Natural killer cell (primary cell): ENCODE measurements at regions not wholly inside any gene's neighbourhood (a gene's known extent, or its start where the extent isn't known, plus 50 kb on each side); places are given as distances from the start of the nearest gene placed in this dataset.

Source experiments
- ATAC-seq, 3 donors: fragments of 150-1000 bp in 2 of 3; fragments of 200-7000 bp in 1 of 3; cut with Tn5 transposase; 1 replicate in 1 of 3; 2 replicates in 2 of 3; pipeline ENCODE4 v1.10.0; 2021; ENCODE audit warnings: mild to moderate bottlenecking in 2 of 3, moderate library complexity in 2 of 3
- DNase-seq, 2 donors: peaks; one replicate each; pipeline versions ENCODE4 v3.0.0 to v3.0.0-alpha.2; 2013 to 2021; ENCODE audit warnings: mixed read lengths in 1 of 2
- H3K27ac ChIP-seq: one replicate; pipeline ENCODE4 v1.5.1; 2013; ENCODE audit warnings: mild to moderate bottlenecking, low read length
- H3K27me3 ChIP-seq: one replicate; pipeline ENCODE4 v1.6.1; 2013; ENCODE audit warnings: low read length; ENCODE audit not compliant: control insufficient read depth, insufficient read depth
- H3K36me3 ChIP-seq: one replicate; pipeline ENCODE4 v1.6.1; 2013; ENCODE audit warnings: low read length; ENCODE audit not compliant: control insufficient read depth, insufficient read depth
- H3K4me1 ChIP-seq: one replicate; pipeline ENCODE4 v1.6.1; 2013; ENCODE audit warnings: low read length; ENCODE audit not compliant: control insufficient read depth, insufficient read depth
- H3K4me3 ChIP-seq: one replicate; pipeline ENCODE4 v1.5.1; 2013; ENCODE audit warnings: low read length
- H3K9me3 ChIP-seq: one replicate; pipeline ENCODE4 v1.6.1; 2013; ENCODE audit warnings: low read length; ENCODE audit not compliant: control insufficient read depth, insufficient read depth
- H3K27ac Mint-ChIP-seq, 2 donors: one replicate each; pipeline ENCODE4 v1.8.0; 2022; ENCODE audit warnings: mild to moderate bottlenecking in 2 of 2, mixed read lengths in 2 of 2, moderate library complexity in 1 of 2
- H3K27me3 Mint-ChIP-seq, 2 donors: one replicate each; pipeline ENCODE4 v1.8.0; 2022; ENCODE audit warnings: low read depth in 2 of 2, mixed read lengths in 2 of 2
- H3K36me3 Mint-ChIP-seq: one replicate; pipeline ENCODE4 v1.8.0; 2022; ENCODE audit warnings: mixed read lengths
- H3K4me1 Mint-ChIP-seq, 2 donors: one replicate each; pipeline ENCODE4 v1.8.0; 2022; ENCODE audit warnings: mixed read lengths in 2 of 2
- H3K4me3 Mint-ChIP-seq: one replicate; pipeline ENCODE4 v1.8.0; 2022; ENCODE audit warnings: mild to moderate bottlenecking, moderate library complexity, mixed read lengths
- H3K9me3 Mint-ChIP-seq, 2 donors: one replicate each; pipeline ENCODE4 v1.8.0; 2022; ENCODE audit warnings: mixed read lengths in 2 of 2
- CTCF ChIP-seq: fragments of 200-600 bp; IDR thresholded peaks from one replicate; pipeline ENCODE4 v1.8.0; 2022; ENCODE audit warnings: antibody characterized with exemption
- WGBS: methylation state at CpG from one replicate; pipeline ENCODE4 v1.1.7; 2013; ENCODE audit warnings: missing lambda C conversion rate; ENCODE audit not compliant: insufficient coverage; 5-methylcytosine and 5-hydroxymethylcytosine counted together
- intact Hi-C: fragments of 100-400 bp; cut with micrococcal nuclease; formaldehyde crosslinking; loops from one replicate; pipeline ENCODE4 v1.14.2; 2022

DNA sequence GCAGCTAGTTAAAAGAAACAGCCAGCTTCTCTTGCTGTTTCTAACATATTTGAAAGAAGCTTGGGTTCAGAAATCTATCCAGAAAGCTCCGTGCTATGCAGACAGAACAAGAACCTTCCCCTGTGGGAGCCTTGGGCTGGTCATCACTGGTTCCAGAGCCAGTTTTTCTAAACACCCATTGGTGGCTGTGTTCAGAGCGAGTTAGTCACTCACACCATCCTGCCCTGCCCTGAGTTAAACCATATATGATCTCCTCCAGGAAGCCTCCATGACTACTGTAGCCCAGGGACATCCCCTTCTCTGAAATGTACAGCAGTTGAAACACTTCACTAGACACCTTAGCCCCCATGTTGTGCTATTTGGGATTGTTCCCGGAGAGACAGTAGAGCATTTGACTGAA lies 200.8 kb upstream of the SGCG start:
- H3K27me3 Mint-ChIP-seq: no peaks in the 10 kb centered on the region
- H3K4me1 Mint-ChIP-seq: no peaks in the 10 kb centered on the region
- DNase-seq: no peak
- Histone ChIP-seq H3K27ac (no peak overlapping the region), H3K9me3 (peaks cover 16% of the 10 kb centered on the region), H3K4me1 (no peaks in the 10 kb centered on the region), H3K4me3 (no peak overlapping the region), H3K36me3 (no peaks in the 10 kb centered on the region), H3K27me3 (no peaks in the 10 kb centered on the region)
- no peak overlapping the region for H3K4me3 Mint-ChIP-seq
- H3K9me3 Mint-ChIP-seq: peaks cover 3 to 4% of the 10 kb centered on the region in 2 donors
- intact Hi-C loops: no loop called here
- H3K36me3 Mint-ChIP-seq: no peaks in the 10 kb centered on the region
- H3K27ac Mint-ChIP-seq: no peak overlapping the region
- WGBS: 80% methylated on average over 3 of the region's 3 CpGs
- no peak for TF ChIP-seq CTCF
- no peak for ATAC-seq

- no peak for TF ChIP-seq CTCF
- peaks cover 16% of the 10 kb centered on the region for H3K9me3 ChIP-seq
- Mint-ChIP-seq H3K9me3 (peaks cover 4 to 7% of the 10 kb centered on the region in 2 donors), H3K27ac (no peak overlapping the region), H3K36me3 (no peaks in the 10 kb centered on the region), H3K27me3 (no peaks in the 10 kb centered on the region), H3K4me1 (no peaks in the 10 kb centered on the region), H3K4me3 (no peak overlapping the region)
- H3K27me3 ChIP-seq: no peaks in the 10 kb centered on the region
- intact Hi-C loops: no loop called here
- no peaks in the 10 kb centered on the region for H3K36me3 ChIP-seq
- no peak overlapping the region for H3K27ac ChIP-seq
- no peak for DNase-seq
- H3K4me3 ChIP-seq: no peak overlapping the region
- WGBS: 85% methylated on average over 2 of the region's 2 CpGs
- H3K4me1 ChIP-seq: no peaks in the 10 kb centered on the region
- no peak for ATAC-seq
Measured at GRCh38 chr13:22980936-22981335, 199.8 kb upstream of the SGCG start.

GRCh38 chr13:22993148-22993547 lies 187.6 kb upstream of the SGCG start:
- no peaks in the 10 kb centered on the region for H3K4me1 Mint-ChIP-seq
- H3K9me3 Mint-ChIP-seq: peaks cover 4% of the 10 kb centered on the region in 2 donors
- no peak overlapping the region for H3K4me3 ChIP-seq
- no peak overlapping the region for H3K4me3 Mint-ChIP-seq
- H3K36me3 ChIP-seq: no peaks in the 10 kb centered on the region
- no peak overlapping the region for H3K27ac ChIP-seq
- WGBS: no CpG with 5 or more reads among the region's 1 CpG
- no peak overlapping the region for H3K27ac Mint-ChIP-seq
- TF ChIP-seq CTCF: no peak
- DNase-seq (no peak), ATAC-seq (no peak)
- no peaks in the 10 kb centered on the region for H3K4me1 ChIP-seq
- intact Hi-C loops: no loop called here
- no peaks in the 10 kb centered on the region for H3K9me3 ChIP-seq
- H3K36me3 Mint-ChIP-seq: no peaks in the 10 kb centered on the region
- no peaks in the 10 kb centered on the region for H3K27me3 ChIP-seq
- H3K27me3 Mint-ChIP-seq: no peaks in the 10 kb centered on the region

DNA sequence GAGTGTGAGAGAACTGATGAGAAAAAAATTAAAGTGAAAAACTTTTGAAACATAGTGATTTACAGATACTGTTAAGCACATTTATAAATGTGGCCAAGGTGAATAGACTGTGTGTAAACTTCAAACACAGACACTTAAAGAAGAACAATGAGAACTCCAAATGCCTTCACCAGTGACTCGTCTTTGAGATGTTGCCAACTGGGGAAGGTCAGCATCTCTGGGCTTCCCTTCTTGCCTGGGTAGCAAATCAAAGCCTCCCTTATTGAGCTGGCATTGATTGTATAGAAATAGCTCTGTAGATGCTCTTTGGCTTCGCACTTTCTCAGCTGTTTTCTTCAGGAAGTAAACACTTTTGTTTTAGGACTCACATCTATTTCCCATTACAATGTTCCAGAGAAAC lies 177.3 kb upstream of the SGCG start:
- intact Hi-C loops: no loop called here
- H3K4me3 ChIP-seq: no peak overlapping the region
- H3K9me3 ChIP-seq: peaks cover 4% of the 10 kb centered on the region
- H3K4me1 ChIP-seq: no peaks in the 10 kb centered on the region
- Mint-ChIP-seq H3K27ac (no peak overlapping the region), H3K9me3 (peaks cover 4 to 6% of the 10 kb centered on the region in 2 donors), H3K4me1 (no peaks in the 10 kb centered on the region), H3K36me3 (no peaks in the 10 kb centered on the region), H3K27me3 (peaks cover 0 to 3% of the 10 kb centered on the region in 2 donors), H3K4me3 (no peak overlapping the region)
- no peaks in the 10 kb centered on the region for H3K36me3 ChIP-seq
- no peak for DNase-seq
- no peaks in the 10 kb centered on the region for H3K27me3 ChIP-seq
- 90% methylated on average over 1 of the region's 2 CpGs for WGBS
- no peak overlapping the region for H3K27ac ChIP-seq
- no peak for ATAC-seq
- TF ChIP-seq CTCF: no peak
